HG02852 (cell line): ENCODE measurements at regions not wholly inside any gene's neighbourhood (a gene's known extent, or its start where the extent isn't known, plus 50 kb on each side); places are given as distances from the start of the nearest gene placed in this dataset.

Experiments
- ATAC-seq: cut with Tn5 transposase; IDR thresholded peaks from one replicate; pipeline ENCODE4 v1.9.1; 2021; ENCODE audit warnings: mild to moderate bottlenecking, moderate library complexity; ENCODE audit not compliant: unreplicated experiment

DNA sequence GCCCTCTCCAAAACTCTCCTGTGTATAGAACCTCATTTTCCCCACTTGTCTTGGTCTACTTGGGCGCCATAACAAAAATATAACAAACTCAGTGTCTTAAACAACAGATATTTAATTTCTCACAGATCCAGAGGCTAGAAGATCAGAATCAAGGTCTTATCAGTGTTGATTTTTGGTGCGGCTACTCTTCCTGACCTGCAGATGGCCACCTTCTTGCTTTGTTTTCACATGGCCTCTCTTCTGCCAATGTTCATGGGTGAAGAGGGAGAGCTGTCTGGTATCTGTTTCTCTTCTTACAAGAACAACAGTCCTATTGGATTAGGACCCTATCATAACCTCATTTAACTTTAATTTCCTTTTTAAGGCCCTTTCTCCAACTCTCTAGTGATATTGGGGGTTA lies 177.3 kb downstream of the PABPC4L start:
- ATAC-seq: no peak

DNA sequence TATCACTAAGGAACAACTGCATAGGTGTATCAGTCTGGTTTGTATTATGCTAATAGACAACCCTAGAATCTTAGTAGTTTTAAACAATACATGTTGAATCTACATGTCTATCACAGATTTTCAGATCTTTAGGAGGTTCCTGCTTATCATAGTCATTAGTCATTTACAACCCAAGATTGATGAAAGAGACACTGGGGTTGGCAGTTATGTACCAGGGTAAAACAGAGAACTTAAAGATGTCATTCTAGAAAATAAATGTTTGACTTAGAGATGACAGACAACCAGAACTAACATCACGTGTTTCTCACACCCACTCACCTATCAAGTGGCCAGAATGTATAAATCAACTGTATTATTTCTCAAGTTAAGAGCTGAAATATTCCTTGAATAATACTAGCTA lies 181.9 kb downstream of the PABPC4L start:
- ATAC-seq: no peak

DNA sequence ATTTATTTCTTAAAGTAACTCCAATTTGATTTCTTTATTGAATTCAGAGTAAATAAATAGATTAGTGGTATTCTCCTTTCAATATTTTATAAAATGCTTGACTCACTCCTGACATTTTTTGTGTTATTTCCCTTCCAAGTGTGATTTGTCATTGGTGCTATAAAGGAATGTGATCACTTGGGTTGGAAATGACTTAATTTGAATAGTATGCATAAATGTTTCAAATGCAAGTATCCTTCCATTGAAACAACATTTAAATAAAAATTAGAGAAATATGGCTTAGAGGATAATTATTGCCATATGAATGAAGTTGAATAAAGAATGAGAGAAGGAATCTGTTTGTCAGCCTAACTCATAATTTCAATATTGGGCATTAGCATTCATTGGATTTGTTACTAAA lies 182.7 kb downstream of the PABPC4L start:
- no peak for ATAC-seq

DNA sequence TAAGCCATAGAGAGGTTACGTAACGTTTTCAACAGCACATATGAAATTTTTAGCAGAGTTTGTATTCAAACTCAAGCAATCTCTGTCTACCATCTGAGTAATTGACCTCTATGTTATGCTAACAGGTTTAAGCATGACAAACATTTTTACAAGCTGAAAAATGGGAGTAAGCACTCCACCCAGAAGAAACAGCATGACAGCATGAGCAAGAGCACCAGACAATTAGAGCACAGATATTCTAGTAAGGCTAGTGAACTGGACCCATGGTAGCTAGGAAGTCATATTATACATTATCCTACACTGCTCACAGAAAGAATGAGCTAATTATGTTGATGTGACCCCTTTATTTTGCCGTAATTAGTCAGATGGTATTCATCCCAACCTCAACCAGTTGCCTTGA lies 200.5 kb downstream of the PABPC4L start:
- no peak for ATAC-seq

DNA sequence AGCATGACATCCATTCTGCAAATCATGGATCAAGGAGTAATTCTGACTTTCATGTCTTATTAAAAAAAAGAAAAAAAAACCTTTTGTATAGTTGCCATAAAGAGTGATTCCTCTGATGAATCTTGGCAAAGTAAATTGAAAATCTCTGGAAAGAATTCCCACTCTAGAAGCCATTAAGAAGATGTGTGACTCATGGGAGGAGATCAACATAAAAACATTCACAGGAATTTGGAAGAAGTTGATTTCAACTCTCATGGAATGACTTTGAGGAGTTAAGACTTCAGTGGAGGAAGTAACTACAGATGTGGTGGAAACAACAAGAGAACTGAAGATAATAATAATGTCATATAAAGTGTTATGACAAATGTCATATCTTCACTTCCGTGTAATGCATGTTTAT lies 204.2 kb downstream of the PABPC4L start:
- ATAC-seq: no peak

DNA sequence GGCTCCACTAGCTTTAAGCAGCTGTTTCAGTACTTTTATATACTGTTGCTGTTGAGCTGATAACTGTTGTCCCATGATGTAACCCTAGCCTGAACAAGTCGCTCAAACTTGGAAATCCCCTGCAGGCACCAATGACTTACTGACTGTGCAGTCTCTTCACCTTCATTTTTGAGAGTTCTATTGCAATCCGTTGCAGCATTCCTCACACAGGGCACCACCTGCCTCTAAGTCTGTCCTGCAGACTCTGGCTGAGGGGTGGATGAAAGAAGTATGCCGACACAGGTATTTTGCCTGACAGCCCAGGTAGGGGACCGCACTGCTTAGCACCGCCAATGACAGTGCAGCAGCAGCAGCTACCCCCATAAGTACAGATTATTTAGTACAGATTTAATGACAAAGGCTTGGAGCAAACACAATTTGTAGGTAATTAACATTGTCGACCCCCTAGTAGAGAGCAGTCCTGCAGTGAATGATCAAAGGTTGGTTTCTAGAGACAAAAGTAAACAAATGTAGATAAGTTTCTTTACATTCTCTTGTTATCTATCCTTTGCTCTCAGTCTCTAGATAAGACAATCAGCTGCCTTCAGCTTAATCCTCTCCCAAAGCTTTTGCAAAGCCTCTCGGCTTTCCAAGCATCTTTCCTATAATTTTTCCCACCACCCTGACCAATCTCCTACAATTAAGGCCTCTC lies 205.0 kb downstream of the PABPC4L start:
- ATAC-seq: no peak

DNA sequence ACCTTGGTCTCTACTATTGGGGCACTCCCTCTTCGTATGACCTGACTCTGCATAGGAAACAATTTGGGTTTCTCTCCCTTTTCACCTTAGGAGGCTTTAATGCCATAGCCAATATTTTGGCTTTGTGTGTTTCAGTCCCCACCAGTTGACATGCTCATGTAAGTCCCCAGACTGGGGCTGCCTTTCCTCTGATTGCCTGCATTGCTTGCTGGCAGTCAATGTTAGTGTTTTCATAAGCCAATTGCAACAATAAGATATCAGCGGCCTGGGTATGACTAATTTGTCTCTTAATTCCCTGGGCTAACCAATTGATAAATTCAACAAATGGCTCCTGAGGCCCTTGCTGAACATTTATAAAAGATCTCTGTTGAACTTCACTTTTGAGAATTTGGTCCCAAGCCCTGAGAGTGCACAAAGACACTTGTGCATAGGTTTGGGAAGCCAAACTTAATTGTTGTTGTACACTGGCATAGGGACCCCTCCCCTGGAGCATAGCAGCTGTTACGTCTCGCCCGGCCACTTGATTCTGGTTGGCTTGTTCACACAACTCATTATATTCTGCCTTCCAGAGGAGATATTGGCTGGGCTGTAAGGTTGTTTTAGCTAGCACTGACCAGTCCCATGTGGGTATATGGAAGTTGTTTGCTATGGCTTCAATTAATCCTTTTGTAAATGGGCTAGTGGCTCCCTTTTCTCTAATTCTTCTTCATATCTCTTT lies 206.2 kb downstream of the PABPC4L start:
- ATAC-seq: no peak

DNA sequence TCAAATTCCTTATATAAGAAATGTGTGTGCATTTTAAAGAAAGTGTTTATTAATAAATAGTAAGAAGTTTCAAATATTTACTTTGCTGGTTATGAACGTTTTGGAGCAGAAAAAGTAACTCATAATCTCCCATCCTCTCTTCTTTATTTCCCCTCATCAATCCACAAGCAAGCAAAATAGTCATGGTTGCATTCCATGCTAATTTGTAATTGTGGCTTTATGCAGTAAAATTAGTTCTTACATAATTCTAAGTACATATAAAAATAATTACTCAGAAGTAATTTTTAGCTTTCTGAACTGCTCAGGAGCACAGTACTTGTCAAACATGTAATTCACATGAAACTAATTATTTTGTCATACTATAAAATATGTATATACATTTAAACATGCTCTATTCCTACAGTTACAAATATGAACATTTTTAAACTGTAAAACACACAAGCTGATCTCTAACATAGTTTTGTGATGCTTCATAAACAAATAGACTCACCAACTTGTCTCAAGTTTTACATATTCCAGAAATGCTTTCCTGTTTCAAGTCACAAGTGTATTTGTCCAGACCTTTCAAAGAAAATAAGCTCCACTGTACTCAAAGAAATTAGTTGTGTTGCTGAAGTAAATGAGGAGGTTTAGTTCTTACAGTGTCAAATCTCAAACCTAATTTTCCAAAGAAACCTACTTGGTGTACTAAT lies 218.9 kb downstream of the PABPC4L start:
- no peak for ATAC-seq

DNA sequence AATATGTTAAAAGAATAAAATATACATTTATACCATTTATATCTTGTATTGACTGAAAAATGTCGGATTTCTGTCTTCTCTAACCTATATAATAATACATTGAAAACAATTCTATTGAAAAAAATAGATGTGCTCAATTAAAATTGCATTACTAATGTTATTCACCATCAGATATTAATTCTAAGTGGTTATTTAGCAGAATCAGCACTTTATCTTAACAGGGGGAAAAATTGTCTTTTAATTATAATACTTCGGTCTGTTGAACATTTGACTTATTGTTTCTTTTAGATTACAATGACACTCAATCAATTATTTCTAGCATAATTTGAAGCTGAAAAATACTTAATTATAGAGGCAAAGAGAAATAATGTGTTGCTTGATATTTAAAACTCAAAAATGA lies 220.3 kb downstream of the PABPC4L start:
- ATAC-seq: no peak

DNA sequence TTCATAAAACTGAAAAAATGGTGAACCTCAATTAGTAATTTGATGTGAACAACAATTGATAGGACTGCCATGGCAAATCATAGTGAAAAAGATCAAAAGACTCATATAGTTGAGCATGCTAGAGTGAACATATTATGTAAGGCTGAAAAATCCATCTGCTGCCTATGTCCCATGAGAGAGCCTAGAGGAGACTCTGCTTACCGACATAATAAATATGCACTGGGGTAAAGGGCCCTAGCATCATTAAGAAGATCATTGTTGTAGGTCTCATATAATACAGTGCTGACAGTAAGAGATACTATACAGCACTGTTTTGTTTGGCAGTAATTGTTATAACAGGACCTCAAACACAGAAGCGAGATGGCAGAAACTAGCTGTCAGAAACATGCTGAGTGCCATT lies 229.0 kb downstream of the PABPC4L start:
- ATAC-seq: no peak

DNA sequence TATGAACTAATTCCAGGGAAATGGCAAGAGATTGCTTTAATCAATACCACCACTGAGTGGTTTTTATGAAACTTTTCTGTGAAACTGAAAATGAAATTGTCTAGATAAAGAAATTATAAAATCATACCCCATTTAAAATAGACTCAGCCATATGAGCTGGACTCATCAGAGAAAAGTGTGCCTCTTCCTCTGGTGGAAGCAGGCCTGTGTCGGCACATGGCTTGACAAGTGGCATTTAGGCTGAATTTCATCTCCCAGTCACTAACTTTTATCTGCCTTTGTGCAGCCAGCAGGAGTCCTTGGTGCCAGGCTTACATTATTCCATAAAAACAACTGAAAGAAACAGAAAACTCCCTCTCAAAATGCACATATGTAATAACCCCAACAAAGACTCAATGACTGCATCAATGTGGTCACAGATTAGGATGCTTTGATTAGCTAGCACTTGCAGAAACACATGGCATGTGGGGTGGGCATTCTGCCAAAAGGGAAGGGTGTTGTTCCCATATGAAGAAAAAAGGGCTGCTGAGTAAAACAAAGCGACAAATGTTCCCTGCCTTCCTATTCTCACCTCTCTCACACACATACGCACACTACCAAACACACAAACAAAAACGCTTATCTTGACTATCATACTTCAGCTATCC lies 232.3 kb downstream of the PABPC4L start:
- no peak for ATAC-seq

DNA sequence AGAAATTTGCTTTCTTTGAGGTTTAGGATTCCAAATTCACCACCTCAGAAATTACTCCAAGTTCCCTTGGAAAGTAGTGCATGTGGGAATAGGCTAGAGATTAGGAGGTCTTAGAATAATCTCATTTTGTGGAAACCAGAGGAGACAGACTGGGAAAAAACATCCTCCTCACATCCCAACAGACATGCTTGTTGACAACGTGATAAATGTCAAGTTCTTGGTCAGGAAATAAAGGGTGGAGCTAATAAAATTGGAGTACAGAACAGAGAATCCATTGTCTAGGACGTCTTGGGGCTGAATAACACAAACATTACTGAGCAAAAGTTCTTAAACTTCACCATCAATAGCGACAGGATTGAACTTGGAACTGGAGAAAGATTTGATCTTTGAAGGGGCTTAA lies 233.4 kb downstream of the PABPC4L start:
- ATAC-seq: no peak

DNA sequence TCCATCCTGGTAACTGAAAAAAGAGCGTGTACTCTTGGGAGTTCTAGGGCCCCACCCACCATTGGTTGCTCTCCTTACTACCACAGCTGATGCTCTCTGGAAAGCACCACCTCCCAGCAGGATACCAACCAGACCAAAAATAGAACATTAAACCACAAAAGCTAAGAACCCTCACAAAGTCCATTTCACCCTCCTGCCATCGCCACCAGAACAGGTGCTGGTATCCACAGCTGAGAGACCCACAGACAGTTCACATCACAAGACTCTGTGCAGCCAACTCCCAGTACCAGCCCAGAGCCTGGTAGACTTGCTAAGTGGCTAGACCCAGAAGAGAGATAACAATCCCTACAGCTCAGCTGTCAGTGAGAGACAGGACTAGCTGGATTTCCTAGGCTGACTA lies 240.6 kb downstream of the PABPC4L start:
- ATAC-seq: no peak

DNA sequence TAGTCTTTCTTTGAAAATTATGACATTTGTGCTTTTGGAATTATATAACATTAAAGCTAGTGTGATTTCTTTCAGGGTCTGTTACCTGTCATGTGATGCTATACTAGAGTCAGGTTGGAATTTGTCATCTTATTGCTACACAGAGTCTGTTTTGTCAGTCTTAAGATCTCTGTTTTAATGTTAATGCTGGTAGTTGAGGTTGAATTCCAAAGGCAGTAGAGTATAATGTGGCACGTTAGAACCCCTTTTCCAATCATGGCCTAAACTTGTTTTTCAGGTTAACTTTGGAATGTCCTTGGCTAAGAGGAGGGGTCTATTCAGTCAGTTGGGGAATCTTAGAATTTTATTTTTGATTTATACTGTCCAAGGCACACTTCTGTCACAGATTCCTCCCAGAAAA lies 258.5 kb downstream of the PABPC4L start:
- ATAC-seq: no peak

DNA sequence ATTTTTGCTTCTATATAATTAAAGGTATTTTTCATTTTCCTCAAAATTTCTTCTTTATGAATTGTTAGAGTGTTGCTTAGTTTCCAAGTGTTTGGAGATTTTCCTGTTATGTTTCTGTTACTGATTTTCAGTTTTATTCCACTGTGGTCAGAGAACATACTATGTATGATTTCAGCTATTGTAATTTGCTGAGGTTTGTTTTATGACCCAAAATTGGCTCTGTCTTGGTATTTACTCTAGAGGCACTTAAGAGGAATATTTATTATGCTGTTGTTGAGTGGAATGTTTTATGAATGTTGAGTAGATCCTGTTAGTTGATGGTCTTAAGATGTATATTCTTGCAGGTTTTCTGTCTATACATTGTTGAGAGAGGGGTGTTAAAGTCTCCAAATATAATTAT lies 263.5 kb downstream of the PABPC4L start:
- ATAC-seq: no peak

DNA sequence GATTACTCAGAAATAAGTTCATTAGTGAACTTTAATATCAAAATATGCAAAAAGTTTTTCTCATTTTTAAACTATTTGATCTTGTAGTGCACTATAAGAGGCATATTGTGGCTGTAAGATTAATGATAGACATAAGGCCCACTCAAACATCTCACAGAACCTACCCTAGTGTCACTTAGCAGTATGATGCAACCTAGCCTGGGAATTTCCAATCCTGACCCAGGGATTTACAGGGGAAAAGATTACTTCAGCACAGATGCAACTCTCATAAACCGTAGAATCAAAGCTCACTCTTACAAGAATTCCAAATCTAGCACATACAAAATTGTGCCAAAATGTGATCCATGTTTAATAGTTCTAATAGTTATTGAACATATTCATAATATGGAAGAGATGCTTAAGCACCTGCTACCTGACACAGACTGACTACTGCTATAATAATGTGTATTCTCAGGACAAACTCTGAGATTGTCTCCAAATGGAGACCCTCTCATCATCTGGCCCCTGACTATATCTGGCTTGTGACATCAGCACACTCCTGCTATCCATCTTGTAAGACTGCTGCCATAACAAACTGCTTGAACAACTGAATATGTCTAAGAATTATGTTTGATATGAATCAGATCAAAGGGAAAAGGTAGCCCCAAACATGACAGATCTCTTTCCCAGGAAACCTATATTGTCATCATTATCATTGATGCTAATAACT lies 271.9 kb downstream of the PABPC4L start:
- ATAC-seq: no peak

DNA sequence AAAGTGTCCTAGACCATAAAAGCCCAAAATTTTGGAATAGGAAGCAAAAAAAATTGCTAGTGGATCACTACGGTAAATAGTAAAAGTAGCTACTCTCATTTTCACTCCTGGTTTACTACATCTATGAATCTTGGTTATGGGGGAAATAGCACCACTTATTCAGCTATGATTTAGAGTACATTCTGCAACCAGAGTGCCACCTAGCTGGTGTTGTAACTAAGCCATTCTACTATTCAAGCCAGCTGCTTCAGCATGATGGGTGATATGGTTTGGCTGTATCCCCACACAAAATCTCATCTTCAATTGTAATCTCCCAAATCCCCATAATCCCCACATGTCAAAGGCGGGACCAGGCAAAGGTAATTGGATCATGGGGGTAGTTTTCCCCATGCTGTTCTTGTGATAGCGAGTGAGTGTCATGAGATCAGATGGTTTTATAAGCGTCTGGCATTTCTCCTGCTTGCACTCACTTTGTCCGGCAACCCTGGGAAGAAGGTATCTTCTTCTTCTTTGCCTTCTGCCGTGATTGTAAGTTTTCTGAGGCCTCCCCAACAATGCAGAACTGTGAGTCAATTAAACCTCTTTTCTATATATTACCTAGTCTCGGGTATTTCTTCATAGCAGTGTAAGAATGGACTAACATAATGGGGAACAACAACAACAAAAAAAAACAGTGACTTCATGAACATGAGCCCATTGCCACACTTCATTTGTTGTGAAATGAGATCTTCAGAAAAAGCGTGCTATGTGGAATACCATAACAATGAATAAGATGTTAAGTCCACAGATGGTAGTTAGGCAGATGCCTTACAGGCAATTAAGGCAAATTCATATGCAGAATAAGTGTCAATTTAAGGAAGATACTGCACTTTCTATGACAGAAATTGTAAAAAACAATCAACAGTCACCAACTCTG lies 280.1 kb downstream of the PABPC4L start:
- ATAC-seq: no peak

DNA sequence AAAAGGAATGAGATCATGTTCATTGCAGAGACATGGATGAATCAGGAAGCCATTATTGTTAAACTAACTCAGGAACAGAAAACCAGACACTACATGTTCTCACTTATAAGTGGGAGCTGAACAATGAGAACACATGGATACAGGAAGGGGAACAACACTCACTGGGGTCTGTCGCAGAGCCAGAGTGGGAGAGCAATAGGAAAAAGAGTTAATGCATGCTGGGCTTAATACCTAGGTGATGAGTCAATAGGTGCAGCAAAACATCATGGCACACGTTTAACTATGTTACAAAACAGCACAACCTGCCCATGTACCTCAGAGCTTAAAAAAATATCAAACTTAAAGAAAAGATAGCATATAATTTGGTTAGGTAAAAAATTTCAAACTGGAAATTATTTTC lies 281.4 kb downstream of the PABPC4L start:
- ATAC-seq: no peak

DNA sequence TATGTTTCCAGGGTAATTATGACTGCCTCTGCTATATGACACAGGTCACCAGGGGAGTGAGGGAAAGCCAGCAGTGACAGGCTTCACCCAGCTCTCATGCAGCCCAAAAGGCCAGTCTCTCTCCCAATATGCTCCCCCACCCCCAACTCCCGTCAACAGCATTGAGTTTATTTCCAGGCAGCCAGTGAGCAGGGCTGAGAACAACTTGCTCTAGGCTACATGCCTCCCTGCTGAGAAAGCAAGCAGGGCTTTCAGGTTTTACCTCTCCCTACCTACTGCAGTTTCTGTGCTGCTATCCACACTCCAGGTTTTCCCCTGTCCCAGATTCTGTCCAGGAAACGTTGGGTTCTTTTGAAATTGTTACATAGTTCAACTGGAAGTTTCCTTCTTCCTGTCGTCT lies 291.4 kb downstream of the PABPC4L start:
- ATAC-seq: no peak

DNA sequence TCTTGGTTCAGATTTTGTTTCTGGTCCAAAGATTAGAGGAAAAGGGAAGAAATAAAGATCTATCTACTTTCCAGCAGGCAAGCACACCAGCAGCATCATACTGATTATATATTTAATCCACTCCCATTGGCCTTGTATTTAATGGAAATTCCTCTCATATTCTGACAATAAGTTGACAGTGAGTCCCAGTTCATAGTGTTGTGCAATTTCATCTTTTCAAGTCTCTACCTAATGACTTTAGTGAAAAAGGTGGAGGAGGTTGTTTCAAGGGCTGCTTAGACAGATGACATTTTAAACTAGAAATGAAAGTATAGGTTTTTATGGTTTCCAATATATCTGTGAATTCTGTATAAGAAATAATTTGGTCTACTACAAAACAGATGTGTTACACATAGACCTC lies 298.6 kb downstream of the PABPC4L start:
- ATAC-seq: no peak
